Duodenal mucosa (tissue), 2 donors: ENCODE measurements at regions not wholly inside any gene's neighbourhood (a gene's known extent, or its start where the extent isn't known, plus 50 kb on each side); places are given as distances from the start of the nearest gene placed in this dataset.

Experiments
- H3K27ac ChIP-seq: one replicate; pipeline ENCODE4 v1.7.0; 2013; ENCODE audit warnings: low read depth, low read length
- H3K27me3 ChIP-seq, 2 donors: one replicate each; pipeline ENCODE4 v1.7.0; 2013; ENCODE audit warnings: low read length in 2 of 2, control low read depth in 1 of 2; ENCODE audit not compliant: insufficient read depth in 2 of 2, control insufficient read depth in 1 of 2
- H3K36me3 ChIP-seq, 2 donors: one replicate each; pipeline ENCODE4 v1.7.0; 2013; ENCODE audit warnings: low read length in 2 of 2, control low read depth in 1 of 2; ENCODE audit not compliant: insufficient read depth in 2 of 2, control insufficient read depth in 1 of 2
- H3K4me1 ChIP-seq, 2 donors: one replicate each; pipeline ENCODE4 v1.7.0; 2013; ENCODE audit warnings: low read length in 2 of 2, control low read depth in 1 of 2; ENCODE audit not compliant: insufficient read depth in 2 of 2, control insufficient read depth in 1 of 2
- H3K4me3 ChIP-seq, 2 donors: one replicate each; pipeline ENCODE4 v1.7.0; 2013; ENCODE audit warnings: low read length in 2 of 2, low read depth in 1 of 2
- H3K9ac ChIP-seq, 2 donors: one replicate each; pipeline ENCODE4 v1.7.0; 2013; ENCODE audit warnings: low read length in 2 of 2, low read depth in 1 of 2
- H3K9me3 ChIP-seq, 2 donors: one replicate each; pipeline ENCODE4 v1.7.0; 2013; ENCODE audit warnings: low read length in 2 of 2, control low read depth in 1 of 2; ENCODE audit not compliant: control insufficient read depth in 1 of 2

- no peaks in the 10 kb centered on the region for H3K36me3 ChIP-seq
- H3K9ac ChIP-seq, result no peak overlapping the region
- H3K27ac ChIP-seq, result no peak overlapping the region
- H3K27me3 ChIP-seq, result no peaks in the 10 kb centered on the region
- no peaks in the 10 kb centered on the region for H3K4me1 ChIP-seq
- H3K9me3 ChIP-seq, result peaks cover 0 to 1% of the 10 kb centered on the region in 2 donors
- H3K4me3 ChIP-seq, result no peak overlapping the region
These were observed 1083.8 kb upstream of the NRXN1 start for GRCh38 chr2:52115750-52116149.

DNA sequence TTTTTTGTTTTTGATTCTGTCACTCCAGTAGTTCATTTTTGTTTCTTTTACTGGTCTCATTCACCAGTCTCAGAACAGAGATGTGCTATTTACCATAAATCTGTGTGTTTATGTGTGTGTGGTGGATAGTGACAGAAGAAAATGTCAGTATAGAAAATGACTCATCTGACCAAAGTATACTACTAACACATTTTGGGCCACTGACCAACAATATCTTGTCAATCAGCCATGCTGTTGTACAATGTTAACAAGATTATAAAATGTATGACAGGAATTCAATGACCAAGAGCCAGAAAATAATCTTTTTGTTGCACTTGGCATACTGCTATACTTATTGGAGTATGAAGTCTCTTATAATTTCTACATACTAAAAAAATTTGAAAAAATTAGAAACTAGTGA is 1081.4 kb upstream of the NRXN1 start:
- Histone ChIP-seq H3K9me3 (peaks cover 0 to 1% of the 10 kb centered on the region in 2 donors), H3K9ac (no peak overlapping the region), H3K4me3 (no peak overlapping the region), H3K36me3 (no peaks in the 10 kb centered on the region), H3K27ac (no peak overlapping the region), H3K27me3 (no peaks in the 10 kb centered on the region), H3K4me1 (no peaks in the 10 kb centered on the region)

DNA sequence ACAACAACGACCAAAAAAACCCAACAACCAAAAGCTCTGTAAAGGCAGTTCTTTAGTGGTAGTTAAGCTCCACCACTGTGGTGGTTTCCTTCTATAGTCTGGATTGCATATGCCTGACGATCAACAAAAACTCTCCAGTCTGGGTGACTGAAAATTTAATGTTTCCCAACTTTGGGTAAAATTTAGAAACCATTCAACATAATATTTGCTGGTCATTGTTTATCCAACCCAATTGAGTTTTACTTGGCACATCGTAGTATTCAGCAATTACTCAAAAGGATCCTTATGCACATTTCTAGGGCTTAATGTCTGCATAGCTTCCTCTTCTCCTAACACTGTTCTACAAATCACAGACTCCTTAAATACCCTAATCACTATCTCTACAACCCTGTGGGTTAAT is 1080.2 kb upstream of the NRXN1 start:
- Histone ChIP-seq H3K9me3 (peaks cover 0 to 4% of the 10 kb centered on the region in 2 donors), H3K36me3 (no peaks in the 10 kb centered on the region), H3K27ac (no peak overlapping the region), H3K4me3 (no peak overlapping the region), H3K9ac (no peak overlapping the region), H3K4me1 (no peaks in the 10 kb centered on the region), H3K27me3 (no peaks in the 10 kb centered on the region)

DNA sequence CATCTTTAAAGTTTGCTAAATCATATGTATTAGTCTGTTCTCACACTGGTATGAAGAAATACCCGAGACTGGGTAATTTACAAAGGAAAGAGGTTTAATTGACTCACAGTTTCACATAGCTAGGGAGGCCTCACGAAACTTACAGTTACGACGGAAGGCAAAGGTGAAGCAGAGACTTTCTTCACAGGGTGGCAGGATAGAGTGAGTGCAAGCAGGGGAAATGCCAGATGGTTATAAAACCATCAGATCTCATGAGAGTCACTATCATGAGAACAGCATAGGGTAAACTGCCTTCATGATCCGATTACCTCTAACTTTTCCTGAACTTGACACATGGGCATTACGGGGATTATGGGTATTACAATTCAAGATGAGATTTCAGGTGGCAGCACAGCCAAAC is 1075.2 kb upstream of the NRXN1 start:
- Histone ChIP-seq H3K4me3 (no peak overlapping the region), H3K9ac (no peak overlapping the region), H3K9me3 (peaks cover 0 to 2% of the 10 kb centered on the region in 2 donors), H3K36me3 (no peaks in the 10 kb centered on the region), H3K4me1 (no peaks in the 10 kb centered on the region), H3K27me3 (no peaks in the 10 kb centered on the region), H3K27ac (no peak overlapping the region)

DNA sequence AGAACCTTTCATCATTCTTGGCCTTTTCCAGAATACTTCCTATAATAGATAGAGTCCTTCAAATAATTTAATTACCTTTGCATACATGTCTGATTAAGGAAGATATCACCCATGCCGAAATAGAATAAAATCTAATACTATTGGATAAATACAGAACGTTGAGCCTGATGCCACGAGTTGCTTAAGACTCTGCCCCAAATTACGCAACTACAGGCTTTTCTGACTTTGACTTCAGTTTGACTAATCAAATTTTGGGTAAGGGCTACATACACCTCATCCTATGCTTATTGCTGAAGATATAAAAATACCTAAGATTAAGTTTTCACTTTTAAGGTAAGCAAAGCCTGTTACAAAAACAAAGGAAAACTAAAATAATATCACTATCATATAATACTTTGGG is 1065.1 kb upstream of the NRXN1 start:
- Histone ChIP-seq H3K4me3 (no peak overlapping the region), H3K9me3 (peaks cover 3 to 27% of the 10 kb centered on the region in 2 donors), H3K27ac (no peak overlapping the region), H3K27me3 (no peaks in the 10 kb centered on the region), H3K36me3 (no peaks in the 10 kb centered on the region), H3K9ac (no peak overlapping the region), H3K4me1 (no peaks in the 10 kb centered on the region)

DNA sequence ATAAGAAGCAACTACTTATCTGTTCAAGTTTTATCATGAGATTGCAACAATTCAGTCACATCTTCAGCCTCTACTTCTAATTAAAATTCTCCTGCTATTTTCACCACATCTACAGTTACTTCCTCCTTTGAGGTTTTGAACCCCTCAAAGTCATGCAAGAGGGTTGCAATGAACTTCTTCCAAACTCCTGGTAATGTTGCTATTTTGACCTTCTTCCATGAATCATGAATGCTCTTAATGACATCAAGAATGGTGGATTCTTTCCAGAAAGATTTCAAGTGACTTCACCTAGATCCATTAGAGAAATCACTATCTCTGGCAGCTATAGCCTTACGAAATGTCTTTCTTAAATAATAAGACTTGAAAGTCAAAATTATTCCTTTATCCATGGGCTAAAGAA is 1052.8 kb upstream of the NRXN1 start:
- Histone ChIP-seq H3K36me3 (no peaks in the 10 kb centered on the region), H3K9me3 (peaks cover 0 to 2% of the 10 kb centered on the region in 2 donors), H3K4me3 (no peak overlapping the region), H3K4me1 (no peaks in the 10 kb centered on the region), H3K27me3 (no peaks in the 10 kb centered on the region), H3K27ac (no peak overlapping the region), H3K9ac (no peak overlapping the region)

DNA sequence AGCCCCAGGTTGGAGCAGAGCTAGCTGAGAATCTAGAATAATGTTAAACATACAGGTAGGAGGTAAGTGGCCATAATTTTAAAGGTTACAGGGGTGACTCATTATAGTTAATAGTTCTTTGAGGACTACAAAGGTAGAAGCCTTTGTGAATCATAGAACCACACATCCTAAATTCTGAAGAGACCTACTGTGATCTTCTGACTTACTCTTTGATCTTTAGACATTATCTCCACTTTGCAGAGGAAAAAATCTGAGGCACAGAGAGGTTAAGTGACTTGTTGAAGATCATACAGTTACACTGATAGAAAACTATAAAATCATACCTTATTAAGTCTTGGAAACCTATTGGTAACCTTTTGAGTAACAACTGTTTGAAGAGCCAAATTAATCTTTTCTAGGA is 1051.3 kb upstream of the NRXN1 start:
- H3K9me3 ChIP-seq, result peaks cover 0 to 2% of the 10 kb centered on the region in 2 donors
- no peaks in the 10 kb centered on the region for H3K27me3 ChIP-seq
- no peak overlapping the region for H3K9ac ChIP-seq
- no peak overlapping the region for H3K4me3 ChIP-seq
- H3K4me1 ChIP-seq, result no peaks in the 10 kb centered on the region
- H3K27ac ChIP-seq, result no peak overlapping the region
- H3K36me3 ChIP-seq, result no peaks in the 10 kb centered on the region

DNA sequence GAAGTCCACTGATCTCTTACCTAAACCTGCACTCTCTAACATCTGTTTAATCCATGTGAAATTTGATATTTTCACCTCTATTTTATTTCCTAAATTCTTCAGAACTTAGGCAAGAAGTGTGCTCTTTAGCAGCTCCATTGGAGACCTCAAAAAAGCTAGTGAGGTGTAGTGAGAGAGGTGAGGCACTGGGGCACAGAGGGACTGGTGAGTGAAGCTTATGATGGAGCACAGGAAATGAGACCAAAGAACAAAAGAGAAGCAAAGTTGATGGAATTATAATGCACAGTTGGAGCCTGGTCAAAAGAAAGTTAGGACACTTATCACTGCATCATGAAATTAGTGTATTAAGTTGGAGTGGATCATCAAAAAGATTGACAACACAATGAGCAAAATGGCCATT is 1050.7 kb upstream of the NRXN1 start:
- Histone ChIP-seq H3K4me3 (no peak overlapping the region), H3K9me3 (peaks cover 0 to 2% of the 10 kb centered on the region in 2 donors), H3K9ac (no peak overlapping the region), H3K27ac (no peak overlapping the region), H3K4me1 (no peaks in the 10 kb centered on the region), H3K27me3 (no peaks in the 10 kb centered on the region), H3K36me3 (no peaks in the 10 kb centered on the region)

- Histone ChIP-seq H3K4me1 (no peaks in the 10 kb centered on the region), H3K27ac (no peak overlapping the region), H3K27me3 (no peaks in the 10 kb centered on the region), H3K9ac (no peak overlapping the region), H3K9me3 (peaks cover 0 to 2% of the 10 kb centered on the region in 2 donors), H3K36me3 (no peaks in the 10 kb centered on the region), H3K4me3 (no peak overlapping the region)
These were observed 1047.7 kb upstream of the NRXN1 start for GRCh38 chr2:52079602-52080001.

DNA sequence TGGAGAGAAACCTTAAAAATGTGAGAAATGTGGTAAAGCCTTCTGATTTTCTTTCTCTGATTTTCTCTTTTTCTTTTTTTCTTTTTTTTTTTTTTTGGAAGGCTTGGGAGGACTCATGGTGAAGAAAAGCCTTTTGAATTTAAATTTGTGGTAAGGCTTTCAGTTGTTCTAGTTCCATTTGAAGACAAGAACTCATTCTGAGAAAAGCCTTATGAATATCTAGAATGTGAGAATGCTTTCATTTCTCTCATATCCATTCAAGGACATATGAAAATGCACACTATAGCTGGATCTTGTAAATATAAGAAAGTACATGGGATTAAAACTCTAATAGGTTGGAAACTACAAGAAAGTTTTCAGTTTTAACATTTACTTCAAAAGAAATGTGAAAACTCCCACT is 1045.2 kb upstream of the NRXN1 start:
- Histone ChIP-seq H3K36me3 (no peaks in the 10 kb centered on the region), H3K4me1 (no peaks in the 10 kb centered on the region), H3K4me3 (no peak overlapping the region), H3K27ac (no peak overlapping the region), H3K9ac (no peak overlapping the region), H3K27me3 (no peaks in the 10 kb centered on the region), H3K9me3 (no peaks in the 10 kb centered on the region)

GRCh38 chr2:52074130-52074719 is 1042.3 kb upstream of the NRXN1 start:
- no peak overlapping the region for H3K4me3 ChIP-seq
- no peaks in the 10 kb centered on the region for H3K27me3 ChIP-seq
- H3K27ac ChIP-seq, result no peak overlapping the region
- no peaks in the 10 kb centered on the region for H3K9me3 ChIP-seq
- no peaks in the 10 kb centered on the region for H3K4me1 ChIP-seq
- no peak overlapping the region for H3K9ac ChIP-seq
- H3K36me3 ChIP-seq, result no peaks in the 10 kb centered on the region
